Neural cell (in vitro differentiated cells): ENCODE measurements at regions not wholly inside any gene's neighbourhood (a gene's known extent, or its start where the extent isn't known, plus 50 kb on each side); places are given as distances from the start of the nearest gene placed in this dataset.

ENCODE experiments used
- CTCF ChIP-seq: fragments of 450-650 bp; IDR thresholded peaks from 2 replicates; pipeline ENCODE4 v1.5.1; 2014; ENCODE audit warnings: antibody characterized with exemption, mild to moderate bottlenecking, moderate library complexity; ENCODE audit not compliant: poor library complexity, severe bottlenecking
- EP300 ChIP-seq: fragments of 450-650 bp; conservative IDR thresholded peaks from 2 replicates; pipeline ENCODE4 v1.6.1; 2014; ENCODE audit warnings: antibody characterized with exemption, mild to moderate bottlenecking, moderate library complexity; ENCODE audit not compliant: poor library complexity, severe bottlenecking
- EZH2 ChIP-seq: fragments of 200-600, 300-800 bp; shearing (Covaris generic), sonication (generic); IDR thresholded peaks from 2 replicates; pipeline ENCODE4 v1.6.1; 2014; ENCODE audit warnings: antibody characterized with exemption, low read length, borderline replicate concordance, mild to moderate bottlenecking; ENCODE audit not compliant: insufficient read depth, poor library complexity, severe bottlenecking
- MXI1 ChIP-seq: fragments of 450-650 bp; conservative IDR thresholded peaks from 2 replicates; pipeline ENCODE4 v1.6.1; 2014; ENCODE audit warnings: antibody characterized with exemption, mild to moderate bottlenecking; ENCODE audit not compliant: poor library complexity, severe bottlenecking
- POLR2AphosphoS5 ChIP-seq: IDR thresholded peaks from 2 replicates; pipeline ENCODE4 v1.6.1; 2012
- RAD21 ChIP-seq: fragments of 450-650 bp; conservative IDR thresholded peaks from 2 replicates; pipeline ENCODE4 v1.6.1; 2014; ENCODE audit warnings: antibody characterized with exemption, mild to moderate bottlenecking, moderate library complexity
- REST ChIP-seq: IDR thresholded peaks from 2 replicates; pipeline ENCODE4 v1.6.1; 2012; ENCODE audit warnings: borderline replicate concordance
- SMC3 ChIP-seq: fragments of 450-650 bp; conservative IDR thresholded peaks from 2 replicates; pipeline ENCODE4 v1.6.1; 2014; ENCODE audit warnings: antibody characterized with exemption, mild to moderate bottlenecking, moderate library complexity; ENCODE audit not compliant: poor library complexity
- TAF1 ChIP-seq: IDR thresholded peaks from 2 replicates; pipeline ENCODE4 v1.6.1; 2012; ENCODE audit warnings: low read depth

GRCh38 chrX:526295-527224 is 104.0 kb upstream of the SHOX start:
- no peak for TF ChIP-seq SMC3
- TF ChIP-seq POLR2AphosphoS5: peak; percentile 23
- no peak for TF ChIP-seq EZH2
- TF ChIP-seq CTCF: no peak
- peak; percentile 32 for TF ChIP-seq EP300
- no peak for TF ChIP-seq REST
- TF ChIP-seq TAF1: no peak
- no peak for TF ChIP-seq MXI1
- TF ChIP-seq RAD21: no peak
